ENCODE measurements at regions not wholly inside any gene's neighbourhood (a gene's known extent, or its start where the extent isn't known, plus 50 kb on each side); places are given as distances from the start of the nearest gene placed in this dataset.

GRCh38 chr4:82145850-82146249, 227.9 kb downstream of the HNRNPD start:
- no peak overlapping the region for H3K4me3 Mint-ChIP-seq
- Histone ChIP-seq H3K36me3 (ENCODE audit: insufficient read depth, low read length) (no peaks in the 10 kb centered on the region), H3K9me3 (ENCODE audit: control insufficient read depth in 1 of 2, low read length in 2 of 2) (no peaks in the 10 kb centered on the region), H3K27me3 (ENCODE audit: insufficient read depth, low read length) (no peaks in the 10 kb centered on the region), H3K27ac (ENCODE audit: low read depth, low read length) (no peak overlapping the region), H3K4me1 (ENCODE audit: insufficient read depth, low read length) (no peaks in the 10 kb centered on the region), H3K4me3 (ENCODE audit: low read length in 2 of 2) (no peak overlapping the region)
- intact Hi-C loops (cut with micrococcal nuclease): no loop called here
- H3K4me1 Mint-ChIP-seq: peaks cover under 1 to 7% (median 3%) of the 10 kb centered on the region in 4 donors
- H3K9me3 Mint-ChIP-seq: peaks cover 0 to 2% (median 0%) of the 10 kb centered on the region in 8 donors
- ChIA-PET CTCF (ENCODE audit: partially characterized antibody) (interaction anchor here (1.2 to 1.3 kb wide), 2 partner anchors 22 to 23 kb away, joined by 3 to 4 read pairs; no protein-coding TSS in a partner anchor), POLR2A (ENCODE audit: partially characterized antibody) (no interaction called here)
- H3K27ac Mint-ChIP-seq: no peak overlapping the region
- DNase-seq: no peak
- peaks cover 0 to 1% of the 10 kb centered on the region in 2 donors for H3K27me3 Mint-ChIP-seq
- no peaks in the 10 kb centered on the region for H3K36me3 Mint-ChIP-seq

- H3K4me3 Mint-ChIP-seq: no peak overlapping the region
- Histone ChIP-seq H3K27me3 (ENCODE audit: insufficient read depth, low read length) (no peaks in the 10 kb centered on the region), H3K9me3 (ENCODE audit: control insufficient read depth in 1 of 2, low read length in 2 of 2) (no peaks in the 10 kb centered on the region), H3K4me1 (ENCODE audit: insufficient read depth, low read length) (peaks cover 31% of the 10 kb centered on the region), H3K4me3 (ENCODE audit: low read length in 2 of 2) (no peak overlapping the region), H3K36me3 (ENCODE audit: insufficient read depth, low read length) (no peaks in the 10 kb centered on the region), H3K27ac (ENCODE audit: low read depth, low read length) (no peak overlapping the region)
- POLR2A ChIA-PET (ENCODE audit: partially characterized antibody): no interaction called here
- DNase-seq: no peak
- intact Hi-C loops (cut with micrococcal nuclease): no loop called here
- no peak overlapping the region for H3K27ac Mint-ChIP-seq
- H3K27me3 Mint-ChIP-seq: no peaks in the 10 kb centered on the region
- H3K9me3 Mint-ChIP-seq: peaks cover 0 to 6% (median 0%) of the 10 kb centered on the region in 8 donors
- H3K36me3 Mint-ChIP-seq: no peaks in the 10 kb centered on the region
- CTCF ChIA-PET (ENCODE audit: partially characterized antibody): no interaction called here
- peaks cover 13 to 32% (median 21%) of the 10 kb centered on the region in 4 donors for H3K4me1 Mint-ChIP-seq
These were observed 233.4 kb downstream of the HNRNPD start for GRCh38 chr4:82140422-82140821.

GRCh38 chr4:82139287-82139686, 234.5 kb downstream of the HNRNPD start:
- H3K4me1 Mint-ChIP-seq: peaks cover 16 to 38% (median 25%) of the 10 kb centered on the region in 4 donors
- no peak overlapping the region for H3K4me3 Mint-ChIP-seq
- ChIA-PET POLR2A (ENCODE audit: partially characterized antibody) (interaction anchor here (1.4 kb wide), 1 partner anchor 15 kb away, joined by 4 read pairs; no protein-coding TSS in a partner anchor), CTCF (ENCODE audit: partially characterized antibody) (interaction anchor here (1.0 to 1.4 kb wide), 3 partner anchors 11 to 15 kb away, joined by 4 to 5 read pairs (median 4); no protein-coding TSS in a partner anchor)
- intact Hi-C loops (cut with micrococcal nuclease): loop anchor here (5.0 kb wide), 1 partner anchor 73 kb away; no protein-coding TSS in a partner anchor
- H3K9me3 Mint-ChIP-seq: peaks cover 0 to 6% (median 0%) of the 10 kb centered on the region in 8 donors
- Histone ChIP-seq H3K36me3 (ENCODE audit: insufficient read depth, low read length) (no peaks in the 10 kb centered on the region), H3K4me3 (ENCODE audit: low read length in 2 of 2) (no peak overlapping the region), H3K4me1 (ENCODE audit: insufficient read depth, low read length) (peaks cover 35% of the 10 kb centered on the region), H3K27me3 (ENCODE audit: insufficient read depth, low read length) (no peaks in the 10 kb centered on the region), H3K27ac (ENCODE audit: low read depth, low read length) (no peak overlapping the region), H3K9me3 (ENCODE audit: control insufficient read depth in 1 of 2, low read length in 2 of 2) (no peaks in the 10 kb centered on the region)
- no peak for DNase-seq
- H3K27ac Mint-ChIP-seq: no peak overlapping the region
- no peaks in the 10 kb centered on the region for H3K27me3 Mint-ChIP-seq
- no peaks in the 10 kb centered on the region for H3K36me3 Mint-ChIP-seq

- Mint-ChIP-seq H3K9me3 (peaks cover 0 to 6% (median 0%) of the 10 kb centered on the region in 8 donors), H3K27me3 (no peaks in the 10 kb centered on the region), H3K36me3 (no peaks in the 10 kb centered on the region), H3K4me1 (peaks cover 17 to 38% (median 27%) of the 10 kb centered on the region in 4 donors), H3K4me3 (peak overlapping the region in 1 of 8 donors; percentile 19), H3K27ac (peak overlapping the region in 1 of 7 donors; percentile 60)
- no peaks in the 10 kb centered on the region for H3K36me3 ChIP-seq (ENCODE audit: insufficient read depth, low read length)
- ChIA-PET CTCF (ENCODE audit: partially characterized antibody) (interaction anchor here (0.7 to 1.4 kb wide), 5 partner anchors 12 to 147 kb away, joined by 3 to 5 read pairs (median 4); no protein-coding TSS in a partner anchor), POLR2A (ENCODE audit: partially characterized antibody) (interaction anchor here (1.0 to 1.4 kb wide), 2 partner anchors 14 to 668 kb away, joined by 3 to 4 read pairs; no protein-coding TSS in a partner anchor)
- H3K9me3 ChIP-seq (ENCODE audit: control insufficient read depth in 1 of 2, low read length in 2 of 2): no peaks in the 10 kb centered on the region
- peaks cover 35% of the 10 kb centered on the region for H3K4me1 ChIP-seq (ENCODE audit: insufficient read depth, low read length)
- no peak overlapping the region for H3K4me3 ChIP-seq (ENCODE audit: low read length in 2 of 2)
- intact Hi-C loops (cut with micrococcal nuclease): loop anchor here (5.0 kb wide), 1 partner anchor 74 kb away; no protein-coding TSS in a partner anchor
- H3K27me3 ChIP-seq (ENCODE audit: insufficient read depth, low read length): no peaks in the 10 kb centered on the region
- DNase-seq: no peak
- H3K27ac ChIP-seq (ENCODE audit: low read depth, low read length): no peak overlapping the region
These were observed 235.4 kb downstream of the HNRNPD start for GRCh38 chr4:82138374-82138773.

GRCh38 chr4:82136161-82136801, 237.5 kb downstream of the HNRNPD start:
- Mint-ChIP-seq H3K4me3 (peak overlapping the region in 7 of 8 donors; percentile 39 to 89 (median 62)), H3K27ac (peak overlapping the region; percentile 54 to 95 (median 89)), H3K36me3 (no peaks in the 10 kb centered on the region), H3K27me3 (no peaks in the 10 kb centered on the region), H3K9me3 (peaks cover 0 to 5% (median 0%) of the 10 kb centered on the region in 8 donors), H3K4me1 (peaks cover 17 to 38% (median 27%) of the 10 kb centered on the region in 4 donors)
- ChIA-PET POLR2A (ENCODE audit: partially characterized antibody) (interaction anchor here (1.2 kb wide), 1 partner anchor 77 kb away, joined by 3 read pairs; no protein-coding TSS in a partner anchor), CTCF (ENCODE audit: partially characterized antibody) (interaction anchor here (1.0 to 1.7 kb wide), 4 partner anchors 10 to 665 kb away, joined by 3 to 5 read pairs (median 4); no protein-coding TSS in a partner anchor)
- peak overlapping the region; percentile 7 for H3K27ac ChIP-seq (ENCODE audit: low read depth, low read length)
- no peaks in the 10 kb centered on the region for H3K9me3 ChIP-seq (ENCODE audit: control insufficient read depth in 1 of 2, low read length in 2 of 2)
- intact Hi-C loops (cut with micrococcal nuclease): loop anchor here (5.0 kb wide), 1 partner anchor 76 kb away; no protein-coding TSS in a partner anchor
- DNase-seq: peak in 4 of 5 donors; percentile 29 to 43 (median 36)
- H3K27me3 ChIP-seq (ENCODE audit: insufficient read depth, low read length): no peaks in the 10 kb centered on the region
- H3K4me3 ChIP-seq (ENCODE audit: low read length in 2 of 2): no peak overlapping the region
- H3K4me1 ChIP-seq (ENCODE audit: insufficient read depth, low read length): peaks cover 35% of the 10 kb centered on the region
- no peaks in the 10 kb centered on the region for H3K36me3 ChIP-seq (ENCODE audit: insufficient read depth, low read length)

- CTCF ChIA-PET (ENCODE audit: partially characterized antibody): interaction anchor here (0.9 to 1.2 kb wide), 2 partner anchors 10 to 153 kb away, joined by 3 to 5 read pairs; no protein-coding TSS in a partner anchor
These were observed 245.4 kb downstream of the HNRNPD start for GRCh38 chr4:82128355-82128754.

GRCh38 chr4:82126512-82127040, 247.2 kb downstream of the HNRNPD start:
- Histone ChIP-seq H3K9me3 (ENCODE audit: control insufficient read depth in 1 of 2, low read length in 2 of 2) (no peaks in the 10 kb centered on the region), H3K4me3 (ENCODE audit: low read length in 2 of 2) (no peak overlapping the region), H3K27ac (ENCODE audit: low read depth, low read length) (no peak overlapping the region), H3K4me1 (ENCODE audit: insufficient read depth, low read length) (no peaks in the 10 kb centered on the region), H3K27me3 (ENCODE audit: insufficient read depth, low read length) (no peaks in the 10 kb centered on the region), H3K36me3 (ENCODE audit: insufficient read depth, low read length) (no peaks in the 10 kb centered on the region)
- H3K4me3 Mint-ChIP-seq: no peak overlapping the region
- peaks cover 0 to 6% (median 1%) of the 10 kb centered on the region in 8 donors for H3K9me3 Mint-ChIP-seq
- peaks cover 4 to 13% (median 6%) of the 10 kb centered on the region in 4 donors for H3K4me1 Mint-ChIP-seq
- CTCF ChIA-PET (ENCODE audit: partially characterized antibody): interaction anchor here (0.8 to 5.5 kb wide), 4 partner anchors 11 to 87 kb away, joined by 3 to 40 read pairs (median 4); no protein-coding TSS in a partner anchor
- H3K36me3 Mint-ChIP-seq: no peaks in the 10 kb centered on the region
- DNase-seq: no peak
- H3K27ac Mint-ChIP-seq: no peak overlapping the region
- POLR2A ChIA-PET (ENCODE audit: partially characterized antibody): no interaction called here
- H3K27me3 Mint-ChIP-seq: peaks cover 3% of the 10 kb centered on the region in 2 donors
- intact Hi-C loops (cut with micrococcal nuclease): no loop called here

More at GRCh38 chr4:82128355-82128754, 245.4 kb downstream of the HNRNPD start:
- Mint-ChIP-seq H3K27ac (no peak overlapping the region), H3K4me1 (peaks cover 4 to 13% (median 7%) of the 10 kb centered on the region in 4 donors), H3K4me3 (no peak overlapping the region), H3K27me3 (peaks cover 3% of the 10 kb centered on the region in 2 donors), H3K9me3 (peaks cover 0 to 6% (median 1%) of the 10 kb centered on the region in 8 donors), H3K36me3 (no peaks in the 10 kb centered on the region)
- H3K4me1 ChIP-seq (ENCODE audit: insufficient read depth, low read length): no peaks in the 10 kb centered on the region
- no peaks in the 10 kb centered on the region for H3K36me3 ChIP-seq (ENCODE audit: insufficient read depth, low read length)
- no peak for DNase-seq
- H3K4me3 ChIP-seq (ENCODE audit: low read length in 2 of 2): no peak overlapping the region
- no peak overlapping the region for H3K27ac ChIP-seq (ENCODE audit: low read depth, low read length)
- no peaks in the 10 kb centered on the region for H3K27me3 ChIP-seq (ENCODE audit: insufficient read depth, low read length)
- intact Hi-C loops (cut with micrococcal nuclease): no loop called here
- no peaks in the 10 kb centered on the region for H3K9me3 ChIP-seq (ENCODE audit: control insufficient read depth in 1 of 2, low read length in 2 of 2)
- POLR2A ChIA-PET (ENCODE audit: partially characterized antibody): no interaction called here
